ENCODE measurements at regions not wholly inside any gene's neighbourhood (a gene's known extent, or its start where the extent isn't known, plus 50 kb on each side); places are given as distances from the start of the nearest gene placed in this dataset.

DNA sequence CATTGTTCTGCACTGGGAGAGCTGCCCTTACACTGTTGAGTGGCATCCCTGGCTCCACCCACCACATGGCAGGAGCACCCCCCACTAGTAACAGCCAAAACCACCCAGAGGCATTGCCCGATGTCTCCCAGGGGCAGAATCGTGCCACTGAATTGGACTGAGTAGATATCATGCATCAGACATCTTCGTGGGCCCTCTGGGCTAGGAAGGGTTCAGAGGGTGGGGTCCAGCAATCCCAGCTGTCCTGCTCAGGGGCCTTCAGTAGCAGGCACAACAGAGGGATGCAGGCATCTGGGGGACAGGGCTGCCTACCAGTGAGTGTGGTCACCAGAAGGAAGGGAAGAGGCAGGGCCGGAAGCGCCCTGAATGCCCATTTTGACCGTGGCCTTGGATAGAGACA is 119.7 kb upstream of the PPP2R2D start:
- TF ChIP-seq, protein P1, sequence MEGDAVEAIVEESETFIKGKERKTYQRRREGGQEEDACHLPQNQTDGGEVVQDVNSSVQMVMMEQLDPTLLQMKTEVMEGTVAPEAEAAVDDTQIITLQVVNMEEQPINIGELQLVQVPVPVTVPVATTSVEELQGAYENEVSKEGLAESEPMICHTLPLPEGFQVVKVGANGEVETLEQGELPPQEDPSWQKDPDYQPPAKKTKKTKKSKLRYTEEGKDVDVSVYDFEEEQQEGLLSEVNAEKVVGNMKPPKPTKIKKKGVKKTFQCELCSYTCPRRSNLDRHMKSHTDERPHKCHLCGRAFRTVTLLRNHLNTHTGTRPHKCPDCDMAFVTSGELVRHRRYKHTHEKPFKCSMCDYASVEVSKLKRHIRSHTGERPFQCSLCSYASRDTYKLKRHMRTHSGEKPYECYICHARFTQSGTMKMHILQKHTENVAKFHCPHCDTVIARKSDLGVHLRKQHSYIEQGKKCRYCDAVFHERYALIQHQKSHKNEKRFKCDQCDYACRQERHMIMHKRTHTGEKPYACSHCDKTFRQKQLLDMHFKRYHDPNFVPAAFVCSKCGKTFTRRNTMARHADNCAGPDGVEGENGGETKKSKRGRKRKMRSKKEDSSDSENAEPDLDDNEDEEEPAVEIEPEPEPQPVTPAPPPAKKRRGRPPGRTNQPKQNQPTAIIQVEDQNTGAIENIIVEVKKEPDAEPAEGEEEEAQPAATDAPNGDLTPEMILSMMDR (IDR thresholded peaks at IDR 0.05; ENCODE audit: insufficient read depth, low read depth, low read length), result no peak
- no peaks in the 10 kb centered on the region for H3K36me3 ChIP-seq (ENCODE audit: control insufficient read depth, insufficient read depth, low read length)
- DNase-seq (ENCODE audit: low read depth), result no peak
- no peaks in the 10 kb centered on the region for H3K27me3 ChIP-seq (ENCODE audit: control insufficient read depth, insufficient read depth, low read length)
- H3K4me3 ChIP-seq (ENCODE audit: low read depth, low read length), result no peak overlapping the region
- CTCF ChIA-PET, result no interaction called here
- POLR2A ChIA-PET, result no interaction called here

DNA sequence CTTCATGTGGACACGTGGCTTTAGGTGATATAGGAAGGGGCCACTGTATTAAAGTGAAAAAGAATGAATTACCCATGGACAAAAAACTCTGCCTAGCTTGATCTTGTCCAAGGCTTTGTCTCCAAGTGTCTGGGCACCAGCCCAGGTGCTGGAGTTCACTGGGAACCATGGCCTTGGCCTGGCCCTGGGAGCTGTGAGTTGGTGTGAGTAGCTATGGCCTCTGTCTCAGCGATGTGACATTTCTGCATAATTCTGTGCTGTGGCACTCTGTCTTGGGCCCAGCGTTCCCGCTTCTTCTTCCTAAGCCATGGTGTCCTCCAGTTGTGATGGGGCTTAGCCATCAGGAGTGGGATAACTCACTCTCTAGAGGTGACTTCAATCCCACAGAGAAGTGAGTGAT is 119.0 kb upstream of the PPP2R2D start:
- Histone ChIP-seq H3K36me3 (ENCODE audit: control insufficient read depth, insufficient read depth, low read length) (no peaks in the 10 kb centered on the region), H3K4me3 (ENCODE audit: low read depth, low read length) (no peak overlapping the region), H3K27me3 (ENCODE audit: control insufficient read depth, insufficient read depth, low read length) (no peaks in the 10 kb centered on the region)
- DNase-seq (ENCODE audit: low read depth), result no peak
- ChIA-PET CTCF (no interaction called here), POLR2A (no interaction called here)
- TF ChIP-seq, protein P1 (IDR thresholded peaks at IDR 0.05; ENCODE audit: insufficient read depth, low read depth, low read length), result no peak

DNA sequence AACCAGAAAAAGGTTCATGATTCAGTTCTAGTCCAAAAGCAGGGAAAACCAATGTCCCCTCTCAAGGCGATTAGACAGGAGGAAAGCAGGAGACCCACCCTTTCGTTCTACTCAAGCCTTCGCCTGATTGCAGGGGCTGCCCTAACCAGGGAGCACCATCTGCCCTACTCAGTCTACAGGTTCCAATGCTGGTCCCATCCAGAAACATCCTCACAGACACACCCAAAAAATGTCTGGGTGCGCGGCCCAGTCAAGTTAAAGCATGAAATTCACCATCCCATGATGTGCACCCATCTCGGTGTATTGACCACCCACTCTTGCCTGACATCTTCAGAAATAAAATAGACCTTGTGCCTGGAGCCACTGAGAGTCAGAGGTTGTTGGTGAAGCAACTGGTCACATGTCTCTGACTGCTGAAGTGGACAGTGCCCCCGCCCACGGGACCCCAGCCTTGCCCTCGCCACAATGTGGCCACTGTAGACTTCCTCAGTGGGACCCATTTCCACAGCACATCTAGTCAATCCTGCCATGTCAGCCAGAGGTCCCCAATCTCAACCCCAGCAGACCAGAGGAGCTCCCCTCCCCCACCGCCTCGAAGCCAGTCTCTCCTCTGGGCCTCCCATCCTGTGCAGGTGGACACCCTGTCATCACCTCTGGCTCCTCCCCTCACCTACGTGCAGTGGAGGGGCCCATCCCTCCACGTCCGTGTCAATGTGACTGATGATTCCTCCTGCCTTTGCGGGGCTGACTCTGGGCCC is 116.3 kb upstream of the PPP2R2D start:
- no peak overlapping the region for H3K4me3 ChIP-seq (ENCODE audit: low read depth, low read length)
- no peak for DNase-seq (ENCODE audit: low read depth)
- POLR2A ChIA-PET, result no interaction called here
- H3K36me3 ChIP-seq (ENCODE audit: control insufficient read depth, insufficient read depth, low read length), result no peaks in the 10 kb centered on the region
- CTCF ChIA-PET, result no interaction called here
- TF ChIP-seq, protein P1 (IDR thresholded peaks at IDR 0.05; ENCODE audit: insufficient read depth, low read depth, low read length), result no peak
- no peaks in the 10 kb centered on the region for H3K27me3 ChIP-seq (ENCODE audit: control insufficient read depth, insufficient read depth, low read length)

DNA sequence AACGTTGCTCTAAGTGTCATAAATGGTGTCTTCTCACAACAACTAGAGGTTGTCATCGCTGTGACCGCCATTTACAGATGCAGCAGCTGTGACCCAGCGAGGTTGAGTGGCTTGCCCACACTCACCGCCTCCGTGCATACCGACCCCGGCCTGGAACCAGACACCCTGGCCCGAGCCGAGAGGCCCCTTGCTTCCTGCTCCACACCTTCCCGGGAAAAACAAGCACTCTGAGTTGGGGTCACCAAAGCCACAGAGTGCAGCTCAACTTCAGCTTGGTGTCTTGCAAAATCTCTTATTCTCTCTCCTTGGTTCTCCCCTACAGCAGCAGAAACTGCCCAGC is 115.7 kb upstream of the PPP2R2D start:
- Histone ChIP-seq H3K36me3 (ENCODE audit: control insufficient read depth, insufficient read depth, low read length) (no peaks in the 10 kb centered on the region), H3K4me3 (ENCODE audit: low read depth, low read length) (no peak overlapping the region), H3K27me3 (ENCODE audit: control insufficient read depth, insufficient read depth, low read length) (no peaks in the 10 kb centered on the region)
- TF ChIP-seq, protein P1 (IDR thresholded peaks at IDR 0.05; ENCODE audit: insufficient read depth, low read depth, low read length), result no peak
- ChIA-PET CTCF (no interaction called here), POLR2A (no interaction called here)
- DNase-seq (ENCODE audit: low read depth), result no peak

DNA sequence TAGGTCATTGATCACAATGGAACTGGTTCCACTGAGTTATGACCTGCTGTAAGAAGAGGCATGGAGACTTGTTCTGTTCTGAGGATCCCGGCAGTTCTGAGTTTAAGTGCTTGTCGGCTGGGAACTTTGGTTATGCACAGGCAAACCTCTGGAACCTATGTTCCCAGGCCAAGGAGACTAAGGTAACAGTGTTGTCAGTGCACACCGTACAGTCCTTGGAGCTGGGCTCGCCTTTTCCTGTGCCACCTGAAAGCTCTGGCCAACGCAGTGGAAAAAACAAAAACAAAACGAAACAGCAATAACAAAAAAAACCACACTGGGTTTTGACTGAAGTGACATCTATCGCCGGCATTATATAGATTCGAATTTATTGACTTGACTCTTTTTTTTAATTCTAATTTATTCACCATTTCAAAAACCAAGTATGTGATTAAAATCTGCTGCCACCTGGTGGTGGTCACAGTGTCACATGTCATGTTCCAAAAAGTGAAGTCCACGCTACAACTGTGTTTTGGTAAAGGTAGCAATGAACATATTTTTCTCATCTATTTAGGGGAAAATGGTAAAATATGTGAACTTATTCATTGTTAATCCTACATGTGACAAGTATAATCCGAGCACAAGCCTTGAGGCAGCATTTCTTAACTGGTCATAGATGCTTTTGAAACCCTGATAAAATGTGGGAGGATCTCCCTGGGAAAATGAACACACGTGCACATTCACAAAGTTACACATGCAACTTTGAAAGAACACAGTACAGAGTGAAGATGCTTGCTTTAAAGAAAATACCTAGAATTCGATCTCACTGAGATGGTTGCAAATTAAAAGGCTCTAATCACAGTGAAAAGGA is 113.8 kb upstream of the PPP2R2D start:
- Histone ChIP-seq H3K4me3 (ENCODE audit: low read depth, low read length) (no peak overlapping the region), H3K36me3 (ENCODE audit: control insufficient read depth, insufficient read depth, low read length) (no peaks in the 10 kb centered on the region), H3K27me3 (ENCODE audit: control insufficient read depth, insufficient read depth, low read length) (no peaks in the 10 kb centered on the region)
- DNase-seq (ENCODE audit: low read depth), result peak; percentile 0
- CTCF ChIA-PET, result interaction anchor here (1.0 kb wide), 1 partner anchor 64 kb away, joined by 3 read pairs; no protein-coding TSS in a partner anchor
- POLR2A ChIA-PET, result no interaction called here
- TF ChIP-seq, protein P1 (IDR thresholded peaks at IDR 0.05; ENCODE audit: insufficient read depth, low read depth, low read length), result peak; percentile 40
